ENCODE measurements at regions not wholly inside any gene's neighbourhood (a gene's known extent, or its start where the extent isn't known, plus 50 kb on each side); places are given as distances from the start of the nearest gene placed in this dataset.

DNA sequence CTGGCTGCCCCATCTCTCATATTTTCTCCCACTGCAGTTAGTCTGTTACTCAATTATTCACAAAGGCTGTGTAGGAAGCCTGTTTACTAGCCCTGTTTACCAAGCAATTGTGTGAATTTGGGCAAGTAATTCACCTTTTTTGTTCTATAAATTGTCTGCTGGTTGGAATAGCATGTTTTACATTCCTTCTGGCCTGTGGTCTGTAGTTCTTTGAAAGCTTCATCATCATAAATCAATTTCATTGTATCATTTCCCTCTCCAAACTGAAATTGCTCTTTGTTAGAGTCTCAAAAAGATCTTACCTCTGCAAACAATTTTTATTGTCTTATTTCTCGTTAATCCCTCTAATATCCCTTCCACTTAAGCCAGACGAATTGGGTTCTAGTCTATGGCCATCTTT is 1059.5 kb upstream of the ADGRL4 start:
- TF ChIP-seq, protein P1, sequence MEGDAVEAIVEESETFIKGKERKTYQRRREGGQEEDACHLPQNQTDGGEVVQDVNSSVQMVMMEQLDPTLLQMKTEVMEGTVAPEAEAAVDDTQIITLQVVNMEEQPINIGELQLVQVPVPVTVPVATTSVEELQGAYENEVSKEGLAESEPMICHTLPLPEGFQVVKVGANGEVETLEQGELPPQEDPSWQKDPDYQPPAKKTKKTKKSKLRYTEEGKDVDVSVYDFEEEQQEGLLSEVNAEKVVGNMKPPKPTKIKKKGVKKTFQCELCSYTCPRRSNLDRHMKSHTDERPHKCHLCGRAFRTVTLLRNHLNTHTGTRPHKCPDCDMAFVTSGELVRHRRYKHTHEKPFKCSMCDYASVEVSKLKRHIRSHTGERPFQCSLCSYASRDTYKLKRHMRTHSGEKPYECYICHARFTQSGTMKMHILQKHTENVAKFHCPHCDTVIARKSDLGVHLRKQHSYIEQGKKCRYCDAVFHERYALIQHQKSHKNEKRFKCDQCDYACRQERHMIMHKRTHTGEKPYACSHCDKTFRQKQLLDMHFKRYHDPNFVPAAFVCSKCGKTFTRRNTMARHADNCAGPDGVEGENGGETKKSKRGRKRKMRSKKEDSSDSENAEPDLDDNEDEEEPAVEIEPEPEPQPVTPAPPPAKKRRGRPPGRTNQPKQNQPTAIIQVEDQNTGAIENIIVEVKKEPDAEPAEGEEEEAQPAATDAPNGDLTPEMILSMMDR (IDR thresholded peaks at IDR 0.05 in 8 of 11, conservative IDR thresholded peaks at IDR 0.05 in 3 of 11), result no peak
- no peak for TF ChIP-seq POLR2AphosphoS5 (IDR thresholded peaks at IDR 0.05)
